ENCODE measurements at regions not wholly inside any gene's neighbourhood (a gene's known extent, or its start where the extent isn't known, plus 50 kb on each side); places are given as distances from the start of the nearest gene placed in this dataset.

GRCh38 chr3:40997711-40998519 lies 201.4 kb upstream of the CTNNB1 start:
- no peak for DNase-seq

DNA sequence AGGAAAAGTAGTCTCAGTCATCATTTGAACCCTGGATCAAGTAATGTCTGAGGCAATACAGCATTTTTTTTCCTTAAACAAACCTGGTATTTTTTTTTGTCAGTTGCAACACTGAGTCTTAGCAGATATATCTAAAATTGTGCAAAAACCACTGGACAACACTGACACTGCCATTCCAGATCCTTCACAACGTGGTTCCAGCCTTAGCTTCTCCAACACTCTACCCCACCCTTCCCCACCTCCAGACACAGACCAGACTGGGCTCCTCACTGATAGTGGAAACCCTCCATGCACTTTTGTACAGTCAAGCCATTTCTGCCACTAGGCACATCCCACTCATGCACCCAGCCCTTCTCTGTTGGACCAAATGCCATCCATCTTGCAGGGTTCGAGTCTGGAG lies 199.6 kb upstream of the CTNNB1 start:
- DNase-seq: no peak

DNA sequence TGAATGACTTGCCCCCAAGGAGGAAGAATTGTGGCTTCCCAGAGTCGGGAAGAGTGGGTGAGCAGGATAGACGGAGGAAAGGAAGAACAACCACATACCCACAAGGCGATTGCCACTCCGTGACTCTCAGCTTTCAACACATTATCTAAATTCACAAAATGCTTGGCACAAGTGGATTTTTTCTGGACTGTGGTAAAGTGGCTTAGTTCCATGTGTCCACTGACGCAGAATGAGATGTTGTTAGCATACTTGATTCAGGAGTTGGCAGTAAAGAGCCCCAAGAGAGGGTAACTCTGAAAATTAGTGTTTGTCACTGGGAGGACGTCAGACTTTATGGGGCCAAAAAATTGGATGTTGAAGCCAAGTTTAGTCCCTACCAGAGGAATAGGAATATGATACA lies 198.8 kb upstream of the CTNNB1 start:
- no peak for DNase-seq

DNA sequence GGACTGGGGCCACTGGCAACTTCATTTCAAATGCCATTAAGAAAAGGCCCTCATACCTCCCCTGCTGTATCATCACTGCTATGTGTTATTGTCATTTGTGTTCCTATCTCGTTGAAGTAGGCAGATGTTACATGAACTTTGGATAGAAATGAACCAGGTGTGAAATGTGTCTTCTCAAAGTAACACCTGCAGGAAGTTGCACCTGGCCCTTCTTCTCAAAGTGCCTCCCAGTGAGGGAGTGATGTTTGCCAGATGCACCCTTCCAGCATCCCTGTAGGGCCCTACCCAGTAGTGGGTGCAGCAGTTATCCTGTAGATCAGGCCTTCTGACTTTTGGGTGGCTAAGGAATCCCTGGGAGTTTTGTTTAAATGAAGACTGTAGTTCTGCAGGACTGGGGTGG lies 197.7 kb upstream of the CTNNB1 start:
- DNase-seq: no peak

GRCh38 chr3:41002104-41002503 lies 197.2 kb upstream of the CTNNB1 start:
- DNase-seq: no peak

GRCh38 chr3:41007399-41007798 lies 191.9 kb upstream of the CTNNB1 start:
- DNase-seq: no peak

GRCh38 chr3:41011854-41012253 lies 187.5 kb upstream of the CTNNB1 start:
- DNase-seq: no peak

- DNase-seq: no peak
Observed at GRCh38 chr3:41018855-41019254, 180.4 kb upstream of the CTNNB1 start.

DNA sequence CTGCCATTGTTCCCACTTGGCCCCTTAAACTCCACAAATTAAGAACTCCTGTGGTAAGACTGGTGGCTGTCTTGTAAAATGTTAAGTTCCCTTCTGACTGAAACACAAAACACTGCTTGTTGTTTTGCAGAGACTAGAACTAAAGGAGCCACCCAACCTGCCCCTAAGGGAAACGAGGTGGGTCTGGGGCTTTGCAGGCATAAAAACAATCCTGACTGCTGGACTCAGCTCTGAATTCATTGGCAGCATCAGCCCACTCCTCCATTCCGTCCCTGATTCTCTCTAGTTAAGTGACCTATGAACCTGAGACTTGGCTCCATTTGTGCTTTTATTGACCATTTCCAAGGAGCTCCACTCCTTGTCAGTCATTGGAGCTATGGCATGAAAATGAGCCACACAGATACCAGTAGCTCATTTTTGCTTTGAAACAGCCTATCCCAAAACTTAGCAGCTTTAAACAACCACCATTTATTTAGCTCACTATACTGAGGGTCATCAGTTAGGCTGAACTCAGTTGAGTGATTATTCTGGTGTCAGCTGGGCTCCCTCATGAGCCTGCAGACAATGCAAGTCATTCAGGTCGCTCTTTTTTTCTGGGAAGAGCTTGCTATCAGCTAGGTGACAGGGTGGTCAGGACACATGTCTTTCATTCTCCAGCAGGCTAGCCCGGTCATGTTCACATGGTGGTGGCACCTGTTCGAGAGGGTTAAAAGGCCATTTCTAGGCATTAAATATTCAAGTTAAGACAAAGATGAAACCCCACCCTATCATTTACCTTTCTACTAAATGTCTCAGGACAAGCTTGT lies 175.1 kb upstream of the CTNNB1 start:
- DNase-seq: no peak

- no peak for DNase-seq
Observed at GRCh38 chr3:41026394-41027177, 172.7 kb upstream of the CTNNB1 start.

DNA sequence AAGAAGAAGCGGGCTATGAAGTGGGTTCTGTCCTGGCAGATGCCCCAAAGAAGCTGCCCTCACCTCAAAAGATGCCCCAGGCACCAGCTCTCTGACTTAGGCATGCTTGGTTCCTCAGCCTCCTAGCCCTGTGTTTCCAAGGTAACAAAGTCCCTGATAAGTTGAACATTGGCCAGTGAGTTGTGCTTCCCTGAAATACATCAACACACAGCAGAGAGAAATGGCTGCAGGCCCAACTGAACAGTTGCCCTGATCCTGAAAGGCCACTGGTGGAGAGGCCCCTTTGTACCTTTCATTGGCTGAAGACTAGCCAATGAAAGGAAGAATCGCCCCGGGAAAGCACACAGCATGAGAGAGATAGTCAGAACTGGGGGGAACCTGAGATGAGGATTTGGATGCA lies 169.9 kb upstream of the CTNNB1 start:
- DNase-seq: no peak

- DNase-seq: no peak
Observed at GRCh38 chr3:41030220-41030619, 169.1 kb upstream of the CTNNB1 start.

GRCh38 chr3:41031401-41031800 lies 167.9 kb upstream of the CTNNB1 start:
- DNase-seq: no peak

DNA sequence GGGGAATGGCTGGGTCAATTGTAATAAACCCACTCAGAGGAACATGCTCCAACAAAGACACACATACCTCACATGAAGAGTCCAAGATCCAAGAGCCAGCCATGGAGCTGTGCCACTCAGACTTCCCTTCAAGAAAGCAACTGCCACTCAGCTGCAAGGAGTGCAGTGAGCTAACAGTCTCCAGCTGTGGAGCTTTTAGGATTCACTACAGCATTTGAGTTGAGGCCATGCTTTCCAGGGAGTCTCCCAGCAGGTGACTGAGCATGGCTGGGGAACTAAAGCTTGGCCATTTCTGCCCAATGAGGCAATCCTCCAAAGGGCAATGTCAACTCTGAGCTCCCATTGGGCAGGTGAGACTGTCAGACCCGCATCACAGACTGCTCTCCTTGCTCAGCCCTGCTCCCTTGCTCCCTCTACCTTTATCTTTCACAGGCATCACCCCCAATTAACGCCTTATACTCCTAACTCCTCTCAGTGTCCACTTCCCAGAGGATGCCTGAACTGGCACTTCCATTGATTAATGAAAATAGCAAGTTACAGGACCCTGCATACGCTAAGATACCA lies 165.3 kb upstream of the CTNNB1 start:
- DNase-seq: no peak

DNA sequence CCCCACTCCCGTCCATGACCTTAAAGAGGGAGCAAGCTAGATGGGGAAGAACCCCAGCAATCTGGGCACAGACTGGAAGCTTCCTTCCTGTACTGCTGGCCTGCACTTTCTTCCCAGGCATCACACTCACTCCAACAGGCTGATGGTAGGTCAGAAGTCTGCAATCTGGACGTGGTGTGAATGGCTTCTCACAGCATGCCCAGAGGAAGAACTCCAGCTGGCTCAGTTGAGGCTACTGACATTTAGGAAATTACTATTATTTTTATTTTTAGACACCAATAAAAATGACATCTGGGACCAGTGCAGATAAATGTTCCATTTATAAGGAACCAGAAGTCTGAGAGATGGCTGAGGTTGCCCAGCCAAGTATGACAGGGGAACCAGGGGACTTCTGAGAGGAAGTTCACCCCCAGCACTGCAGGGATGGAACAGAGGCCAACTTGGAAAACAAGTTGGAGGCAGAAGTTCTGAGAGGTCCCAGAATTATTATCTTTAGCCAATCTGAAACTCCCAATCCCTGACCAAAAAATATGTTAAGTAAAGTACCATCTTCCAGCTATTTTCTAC lies 163.8 kb upstream of the CTNNB1 start:
- no peak for DNase-seq

- DNase-seq: no peak
Observed at GRCh38 chr3:41037651-41038334, 161.5 kb upstream of the CTNNB1 start.

GRCh38 chr3:41040256-41040655 lies 159.0 kb upstream of the CTNNB1 start:
- no peak for DNase-seq

DNA sequence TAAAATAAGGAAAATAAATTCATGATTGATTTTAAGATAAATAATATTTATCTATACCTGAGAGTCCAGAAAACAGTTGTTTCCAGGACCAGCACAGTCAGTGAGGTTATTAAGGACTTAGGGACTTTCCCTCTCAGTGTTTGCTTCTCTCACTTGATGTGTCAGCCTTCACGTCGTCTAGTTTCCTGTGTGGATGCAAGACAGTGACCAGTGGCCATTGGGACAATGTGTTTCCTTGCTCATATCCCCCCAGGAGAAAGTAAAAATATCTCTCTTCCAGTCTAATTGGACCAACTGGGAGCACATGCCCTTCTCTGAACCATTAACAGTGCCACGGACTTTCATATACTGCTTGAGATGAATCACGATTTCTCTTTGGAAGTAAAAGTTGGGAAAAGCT lies 157.8 kb upstream of the CTNNB1 start:
- DNase-seq: no peak

GRCh38 chr3:41041899-41042298 lies 157.4 kb upstream of the CTNNB1 start:
- no peak for DNase-seq

GRCh38 chr3:41044523-41044922 lies 154.8 kb upstream of the CTNNB1 start:
- no peak for DNase-seq

DNA sequence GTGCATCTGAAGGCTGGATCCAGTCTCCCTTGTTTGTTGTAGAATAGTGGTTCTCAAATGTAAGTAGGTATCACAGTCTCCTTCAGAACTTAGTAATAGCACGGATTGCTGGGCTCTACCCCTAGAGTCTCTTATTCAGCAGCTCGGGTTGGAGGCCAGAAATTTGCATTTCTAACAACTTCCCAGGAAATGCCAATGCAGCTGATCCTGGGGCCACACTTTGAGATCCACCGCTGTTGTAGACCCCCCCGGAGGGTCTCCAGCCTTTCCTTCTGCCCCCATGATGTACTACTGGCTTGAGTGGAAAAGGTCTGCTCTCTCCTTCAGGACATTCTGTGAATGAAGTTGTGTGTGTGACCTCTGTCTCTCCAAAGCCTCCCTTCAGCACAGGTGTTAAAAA lies 153.8 kb upstream of the CTNNB1 start:
- DNase-seq: no peak

DNA sequence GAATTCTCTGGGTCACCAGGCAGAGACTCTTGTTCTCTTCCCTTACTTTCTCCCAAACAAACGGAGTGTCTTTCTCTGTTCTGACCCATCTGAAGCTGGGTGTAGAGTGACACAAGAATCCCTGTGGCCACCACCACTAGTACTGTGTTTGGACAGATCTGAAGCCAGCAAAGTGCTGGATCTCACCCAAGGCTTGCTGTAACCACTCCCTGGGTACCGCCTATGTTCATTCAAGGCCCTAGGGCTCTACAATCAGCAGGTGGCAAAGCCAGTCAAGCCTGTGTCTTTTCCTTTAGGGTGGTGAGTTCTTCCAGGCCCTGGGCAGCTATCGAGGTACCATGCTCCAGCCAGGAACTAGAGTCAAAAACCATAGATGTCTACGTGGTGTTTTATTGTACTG lies 149.2 kb upstream of the CTNNB1 start:
- DNase-seq: no peak
